Endothelial cell of umbilical vein (primary cell): ENCODE measurements at regions not wholly inside any gene's neighbourhood (a gene's known extent, or its start where the extent isn't known, plus 50 kb on each side); places are given as distances from the start of the nearest gene placed in this dataset.

Experiments used
- BruUV-seq: library from RNA; stranded (reverse); fragments of 400-500 nt; replicated peaks from 2 replicates; lab custom pipeline; 2021; lab: Mats Ljungman, UMichigan
- CTCF ChIA-PET: fragments of 300-600, 350-600 bp; sonication (Branson Sonifier 250); formaldehyde crosslinking; loops from one replicate; lab custom pipeline; 2021; ENCODE audit warnings: antibody characterized with exemption, inconsistent platforms; lab: Charles Lee
- POLR2A ChIA-PET: fragments of 300-600, 350-600 bp; sonication (Branson Sonifier 250); formaldehyde crosslinking; loops from one replicate; lab custom pipeline; 2021; ENCODE audit warnings: antibody characterized with exemption, inconsistent platforms; lab: Charles Lee
- DNase-seq: peaks from one replicate; pipeline ENCODE4 v3.0.0-alpha.2; 2011; ENCODE audit warnings: low read depth, low spot score
- FAIRE-seq: peaks from 2 replicates; lab custom pipeline; 2011; peaks lifted over from hg19 to GRCh38; lab: Jason Lieb, UNC
- H2AFZ ChIP-seq: 2 replicates; pipeline ENCODE4 v1.6.0; 2012; ENCODE audit warnings: low read depth, low read length, control low read depth, inconsistent platforms
- H3K27ac ChIP-seq: 2 replicates; pipeline ENCODE4 v1.5.1; 2011; ENCODE audit warnings: low read depth, mild to moderate bottlenecking, control low read depth, low read length, moderate library complexity; ENCODE audit not compliant: insufficient read depth
- H3K27me3 ChIP-seq, 2 experiments: 2 replicates each; pipeline versions ENCODE4 v1.6.0 to v1.6.1; 2011; ENCODE audit warnings: low read length in 2 of 2, mixed read lengths in 1 of 2; ENCODE audit not compliant: control insufficient read depth in 2 of 2, insufficient read depth in 2 of 2
- H3K36me3 ChIP-seq, 2 experiments: 2 replicates in 1 of 2; 3 replicates in 1 of 2; pipeline ENCODE4 v1.5.1; 2011; ENCODE audit warnings: low read length in 2 of 2, mild to moderate bottlenecking in 1 of 2, moderate library complexity in 1 of 2; ENCODE audit not compliant: control insufficient read depth in 2 of 2, insufficient read depth in 2 of 2; ENCODE audit errors: extremely low read depth in 1 of 2
- H3K4me1 ChIP-seq: 3 replicates; pipeline ENCODE4 v1.5.1; 2011; ENCODE audit warnings: mild to moderate bottlenecking, low read length; ENCODE audit not compliant: control insufficient read depth, insufficient read depth; ENCODE audit errors: extremely low read depth
- H3K4me2 ChIP-seq: 2 replicates; pipeline ENCODE4 v1.6.1; 2011; ENCODE audit warnings: low read length, control low read depth, mixed read lengths; ENCODE audit not compliant: insufficient read depth
- H3K4me3 ChIP-seq, 3 experiments: fragments of 200-600 bp in 1 of 3; sonication (generic), shearing (Covaris generic) in 1 of 3; replicated peaks in 1 of 3; 2 replicates each; pipeline ENCODE4 v1.5.1; 2011 to 2016; ENCODE audit warnings: control low read depth in 3 of 3, low read length in 3 of 3, mild to moderate bottlenecking in 2 of 3, inconsistent platforms in 1 of 3, low read depth in 1 of 3, moderate library complexity in 1 of 3; ENCODE audit not compliant: insufficient read depth in 1 of 3
- H3K79me2 ChIP-seq: 2 replicates; pipeline ENCODE4 v1.6.0; 2012; ENCODE audit warnings: low read length, inconsistent platforms; ENCODE audit not compliant: control insufficient read depth, insufficient read depth
- H3K9ac ChIP-seq: replicated peaks from 2 replicates; pipeline ENCODE3; 2011; ENCODE audit warnings: low read length, control low read depth; ENCODE audit not compliant: insufficient read depth; ENCODE audit errors: extremely low read depth
- H3K9me1 ChIP-seq: replicated peaks from 3 replicates; pipeline ENCODE4 v1.6.0; 2011; ENCODE audit warnings: mild to moderate bottlenecking, low read length; ENCODE audit not compliant: control insufficient read depth, insufficient read depth; ENCODE audit errors: extremely low read depth
- H3K9me3 ChIP-seq: replicated peaks from 2 replicates; pipeline ENCODE4 v1.5.1; 2012; ENCODE audit warnings: low read length, inconsistent platforms; ENCODE audit not compliant: control insufficient read depth, insufficient read depth
- H4K20me1 ChIP-seq: replicated peaks from 2 replicates; pipeline ENCODE3; 2011; ENCODE audit warnings: mild to moderate bottlenecking, low read length; ENCODE audit not compliant: control insufficient read depth, insufficient read depth; ENCODE audit errors: extremely low read depth
- CTCF ChIP-seq, 2 donors: IDR thresholded peaks; 1 replicate in 1 of 2; 2 replicates in 1 of 2; pipeline ENCODE4 v1.5.1; 2011; ENCODE audit warnings: low read length in 2 of 2, mild to moderate bottlenecking in 2 of 2, moderate library complexity in 2 of 2, control low read depth in 1 of 2, inconsistent platforms in 1 of 2, low read depth in 1 of 2; ENCODE audit not compliant: insufficient read depth in 1 of 2; ENCODE audit errors: extremely low read depth in 1 of 2
- EZH2 ChIP-seq: IDR thresholded peaks from 2 replicates; pipeline ENCODE4 v1.6.1; 2012; ENCODE audit warnings: borderline replicate concordance, low read depth, mild to moderate bottlenecking, moderate library complexity, low read length, inconsistent platforms; ENCODE audit not compliant: severe bottlenecking
- FOS ChIP-seq: IDR thresholded peaks from 2 replicates; pipeline ENCODE4 v1.6.1; 2011; ENCODE audit warnings: mild to moderate bottlenecking, low read length, moderate library complexity, borderline replicate concordance; ENCODE audit not compliant: insufficient read depth
- GATA2 ChIP-seq: IDR thresholded peaks from 2 replicates; pipeline ENCODE4 v1.7.0; 2011; ENCODE audit warnings: low read depth, mild to moderate bottlenecking, moderate library complexity, mixed read lengths, low read length; ENCODE audit not compliant: insufficient read length, insufficient read depth
- MAX ChIP-seq: IDR thresholded peaks from 2 replicates; pipeline ENCODE4 v1.6.1; 2011; ENCODE audit not compliant: insufficient read depth, insufficient read length
- POLR2AphosphoS5 ChIP-seq: IDR thresholded peaks from 2 replicates; pipeline ENCODE4 v1.6.1; 2012; ENCODE audit warnings: low read depth, mild to moderate bottlenecking, control low read depth, low read length, moderate library complexity; ENCODE audit not compliant: insufficient read depth
- dilution Hi-C: fragments of 300-500 bp; cut with MboI; formaldehyde crosslinking; loops from one replicate; pipeline ENCODE4 v1.15.0; 2019; ENCODE audit warnings: low sequenced_read_pairs; ENCODE audit not compliant: extremely low pct_ligation_motif_present
- intact Hi-C: fragments of 100-400 bp; cut with micrococcal nuclease; formaldehyde crosslinking; loops from one replicate; pipeline ENCODE4 v1.10.0; 2022

DNA sequence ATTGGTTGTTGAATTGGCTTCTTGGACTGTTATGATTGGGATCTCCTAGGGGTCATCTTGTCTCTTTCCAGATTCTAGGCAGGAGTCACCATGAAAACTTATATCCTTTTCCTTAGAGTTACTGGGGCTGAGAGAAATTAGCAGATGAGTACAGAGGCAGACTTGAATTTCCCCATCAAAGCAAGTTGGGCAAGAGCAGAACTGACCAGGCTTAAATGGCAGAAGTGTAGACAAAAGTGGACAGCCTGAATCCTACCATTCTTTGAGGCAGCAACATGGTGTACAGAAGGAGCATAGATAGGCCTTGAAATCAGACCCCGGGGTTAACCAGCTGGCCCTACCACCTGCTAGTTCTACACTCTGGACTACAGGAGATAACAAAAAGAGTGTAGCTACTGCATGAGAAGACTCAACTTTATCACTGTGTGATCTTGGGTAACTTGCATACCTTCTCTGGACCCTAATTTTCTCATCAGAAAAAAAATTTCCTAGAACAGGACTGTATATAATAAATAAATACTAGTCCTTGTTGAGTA lies 427.4 kb upstream of the CADM1 start:
- Histone ChIP-seq H3K4me3 (no peak overlapping the region), H3K9me3 (peaks cover 7% of the 10 kb centered on the region), H3K9ac (no peak overlapping the region), H3K27me3 (no peaks in the 10 kb centered on the region), H3K4me1 (no peaks in the 10 kb centered on the region), H3K9me1 (no peaks in the 10 kb centered on the region), H3K36me3 (no peaks in the 10 kb centered on the region), H3K27ac (no peak overlapping the region), H2AFZ (no peak overlapping the region), H3K4me2 (no peak overlapping the region), H3K79me2 (no peaks in the 10 kb centered on the region), H4K20me1 (no peaks in the 10 kb centered on the region)
- TF ChIP-seq GATA2 (no peak), FOS (no peak), MAX (no peak), CTCF (IDR thresholded peaks at IDR 0.05; ENCODE audit: extremely low read depth in 1 of 2, insufficient read depth in 1 of 2, low read depth in 1 of 2, low read length in 2 of 2) (no peak), EZH2 (no peak), POLR2AphosphoS5 (no peak)
- FAIRE-seq (no peak), DNase-seq (no peak)
- intact Hi-C loops (no loop called here), dilution Hi-C loops (no loop called here)
- POLR2A ChIA-PET, result no interaction called here
- CTCF ChIA-PET, result no interaction called here
- BruUV-seq, result no TSS peak
